DMS 273 treated with DMSO at 0.1 percent for 48 hours (cell line): ENCODE measurements at regions not wholly inside any gene's neighbourhood (a gene's known extent, or its start where the extent isn't known, plus 50 kb on each side); places are given as distances from the start of the nearest gene placed in this dataset.

Source experiments
- DNase-seq: peaks from one replicate; lab custom pipeline; 2025; lab: John Stamatoyannopoulos, UW

- DNase-seq = no peak
Measured at GRCh38 chr2:18787726-18788125, 198.4 kb upstream of the NT5C1B start.

- DNase-seq = no peak
Measured at GRCh38 chr2:18784245-18784644, 194.9 kb upstream of the NT5C1B start.

- no peak for DNase-seq
Measured at GRCh38 chr2:18781541-18782280, 192.3 kb upstream of the NT5C1B start.

GRCh38 chr2:18777250-18777812 lies 188.0 kb upstream of the NT5C1B start:
- DNase-seq = no peak

- DNase-seq = no peak
Measured at GRCh38 chr2:18771212-18771611, 181.8 kb upstream of the NT5C1B start.

- DNase-seq = no peak
Measured at GRCh38 chr2:18763338-18763737, 174.0 kb upstream of the NT5C1B start.

GRCh38 chr2:18762667-18763066 lies 173.3 kb upstream of the NT5C1B start:
- DNase-seq = no peak

GRCh38 chr2:18754286-18754685 lies 164.9 kb upstream of the NT5C1B start:
- no peak for DNase-seq

GRCh38 chr2:18753722-18754121 lies 164.4 kb upstream of the NT5C1B start:
- DNase-seq = no peak

- no peak for DNase-seq
Measured at GRCh38 chr2:18752667-18753422, 163.5 kb upstream of the NT5C1B start.

- no peak for DNase-seq
Measured at GRCh38 chr2:18752022-18752493, 162.7 kb upstream of the NT5C1B start.

- no peak for DNase-seq
Measured at GRCh38 chr2:18750672-18751554, 161.5 kb upstream of the NT5C1B start.

- DNase-seq = peak; percentile 10
Measured at GRCh38 chr2:18749912-18750526, 160.7 kb upstream of the NT5C1B start.

GRCh38 chr2:18745431-18746272 lies 156.3 kb upstream of the NT5C1B start:
- DNase-seq = no peak

- no peak for DNase-seq
Measured at GRCh38 chr2:18741895-18742732, 152.7 kb upstream of the NT5C1B start.

- no peak for DNase-seq
Measured at GRCh38 chr2:18741191-18741590, 151.8 kb upstream of the NT5C1B start.

- no peak for DNase-seq
Measured at GRCh38 chr2:18740474-18740881, 151.1 kb upstream of the NT5C1B start.

GRCh38 chr2:18731666-18732065 lies 142.3 kb upstream of the NT5C1B start:
- DNase-seq = no peak

GRCh38 chr2:18724371-18725145 lies 135.2 kb upstream of the NT5C1B start:
- no peak for DNase-seq
